ENCODE measurements at regions not wholly inside any gene's neighbourhood (a gene's known extent, or its start where the extent isn't known, plus 50 kb on each side); places are given as distances from the start of the nearest gene placed in this dataset.
"Not testable (repeated sequence)": the region's sequence is repeated elsewhere in the genome, so short reads cannot be mapped to it uniquely, and the experiment has no call there.

- peak; percentile 86 for DNase-seq (ENCODE audit: low read depth)
- no peak for TF ChIP-seq CTCF (conservative IDR thresholded peaks at IDR 0.05; ENCODE audit: low read length)
- H3K4me3 ChIP-seq (ENCODE audit: low read length), result no peak overlapping the region
Measured at GRCh38 chr5:96321345-96321744, 111.7 kb downstream of the PCSK1 start.

- DNase-seq (ENCODE audit: low read depth), result no peak
- H3K4me3 ChIP-seq (ENCODE audit: low read length), result no peak overlapping the region
- TF ChIP-seq CTCF (conservative IDR thresholded peaks at IDR 0.05; ENCODE audit: low read length), result no peak
Measured at GRCh38 chr5:96320797-96321196, 112.3 kb downstream of the PCSK1 start.

GRCh38 chr5:96319981-96320739 lies 112.9 kb downstream of the PCSK1 start:
- H3K4me3 ChIP-seq (ENCODE audit: low read length); DNase-seq (ENCODE audit: low read depth): not testable (repeated sequence)

GRCh38 chr5:96318569-96319110 lies 114.4 kb downstream of the PCSK1 start:
- TF ChIP-seq CTCF (conservative IDR thresholded peaks at IDR 0.05; ENCODE audit: low read length), result no peak
- H3K4me3 ChIP-seq (ENCODE audit: low read length), result no peak overlapping the region
- DNase-seq (ENCODE audit: low read depth), result no peak

- no peak overlapping the region for H3K4me3 ChIP-seq (ENCODE audit: low read length)
- TF ChIP-seq CTCF (conservative IDR thresholded peaks at IDR 0.05; ENCODE audit: low read length), result no peak
- no peak for DNase-seq (ENCODE audit: low read depth)
Measured at GRCh38 chr5:96317945-96318344, 115.1 kb downstream of the PCSK1 start.

GRCh38 chr5:96316487-96316886 lies 116.6 kb downstream of the PCSK1 start:
- no peak for TF ChIP-seq CTCF (conservative IDR thresholded peaks at IDR 0.05; ENCODE audit: low read length)
- DNase-seq (ENCODE audit: low read depth), result no peak
- no peak overlapping the region for H3K4me3 ChIP-seq (ENCODE audit: low read length)

GRCh38 chr5:96316017-96316416 lies 117.0 kb downstream of the PCSK1 start:
- TF ChIP-seq CTCF (conservative IDR thresholded peaks at IDR 0.05; ENCODE audit: low read length), result no peak
- no peak overlapping the region for H3K4me3 ChIP-seq (ENCODE audit: low read length)
- no peak for DNase-seq (ENCODE audit: low read depth)

Measured in AG10803 (cell line).